Stromal cell of bone marrow (primary cell): ENCODE measurements at regions not wholly inside any gene's neighbourhood (a gene's known extent, or its start where the extent isn't known, plus 50 kb on each side); places are given as distances from the start of the nearest gene placed in this dataset.
"Not testable (repeated sequence)": the region's sequence is repeated elsewhere in the genome, so short reads cannot be mapped to it uniquely, and the experiment has no call there.

Experiments used
- DNase-seq: peaks from one replicate; pipeline ENCODE4 v3.0.0-alpha.2; 2012; ENCODE audit warnings: low read depth

- not testable (repeated sequence) for DNase-seq
Measured at GRCh38 chrX:63179852-63180251, 171.3 kb downstream of the SPIN4 start.

- DNase-seq, result not testable (repeated sequence)
Measured at GRCh38 chrX:63176578-63176977, 174.6 kb downstream of the SPIN4 start.

- DNase-seq, result not testable (repeated sequence)
Measured at GRCh38 chrX:63173841-63174718, 177.1 kb downstream of the SPIN4 start.

GRCh38 chrX:63169416-63169815, 181.7 kb downstream of the SPIN4 start:
- DNase-seq, result not testable (repeated sequence)

- not testable (repeated sequence) for DNase-seq
Measured at GRCh38 chrX:63168949-63169348, 182.2 kb downstream of the SPIN4 start.

- DNase-seq, result not testable (repeated sequence)
Measured at GRCh38 chrX:63167002-63167401, 184.1 kb downstream of the SPIN4 start.

- DNase-seq, result not testable (repeated sequence)
Measured at GRCh38 chrX:63160994-63161393, 190.1 kb downstream of the SPIN4 start.

- DNase-seq, result not testable (repeated sequence)
Measured at GRCh38 chrX:63160340-63160739, 190.8 kb downstream of the SPIN4 start.

GRCh38 chrX:63145526-63145925, 205.6 kb downstream of the SPIN4 start:
- DNase-seq, result not testable (repeated sequence)

- DNase-seq, result not testable (repeated sequence)
Measured at GRCh38 chrX:63142588-63142987, 208.5 kb downstream of the SPIN4 start.

- not testable (repeated sequence) for DNase-seq
Measured at GRCh38 chrX:63135859-63136258, 215.3 kb downstream of the SPIN4 start.

- peak; percentile 1 for DNase-seq
Measured at GRCh38 chrX:63128509-63128908, 222.6 kb downstream of the SPIN4 start.

GRCh38 chrX:63115196-63115595, 235.9 kb downstream of the SPIN4 start:
- no peak for DNase-seq

- DNase-seq, result no peak
Measured at GRCh38 chrX:63101879-63102620, 249.1 kb downstream of the SPIN4 start.

GRCh38 chrX:63058204-63058603, 292.9 kb downstream of the SPIN4 start:
- no peak for DNase-seq

GRCh38 chrX:63050225-63050624, 300.9 kb downstream of the SPIN4 start:
- no peak for DNase-seq

GRCh38 chrX:63032811-63033210, 318.3 kb downstream of the SPIN4 start:
- DNase-seq, result no peak

GRCh38 chrX:63013549-63013948, 337.6 kb downstream of the SPIN4 start:
- DNase-seq, result no peak

- no peak for DNase-seq
Measured at GRCh38 chrX:63012574-63012973, 338.6 kb downstream of the SPIN4 start.

- not testable (repeated sequence) for DNase-seq
Measured at GRCh38 chrX:63000196-63000595, 350.9 kb downstream of the SPIN4 start.
